ENCODE measurements at regions not wholly inside any gene's neighbourhood (a gene's known extent, or its start where the extent isn't known, plus 50 kb on each side); places are given as distances from the start of the nearest gene placed in this dataset.

- Histone ChIP-seq H3K4me3 (no peak overlapping the region), H3K9me3 (ENCODE audit: control insufficient read depth in 4 of 4, insufficient read depth in 3 of 4, low read length in 3 of 4) (peaks cover 0 to 14% (median 0%) of the 10 kb centered on the region in 4 donors), H3K36me3 (ENCODE audit: control insufficient read depth in 4 of 4, insufficient read depth in 4 of 4, low read length in 4 of 4) (no peaks in the 10 kb centered on the region), H3K27ac (ENCODE audit: low read depth in 1 of 2, low read length in 1 of 2) (no peak overlapping the region), H3K27me3 (ENCODE audit: control insufficient read depth in 3 of 3, insufficient read depth in 3 of 3, low read length in 2 of 3) (peaks cover 0 to 2% (median 0%) of the 10 kb centered on the region in 3 donors), H3K9ac (ENCODE audit: insufficient read depth in 1 of 2, low read length in 2 of 2) (no peak overlapping the region), H3K4me1 (ENCODE audit: control insufficient read depth in 5 of 5, insufficient read depth in 5 of 5, low read length in 5 of 5) (no peaks in the 10 kb centered on the region)
- ATAC-seq (ENCODE audit: insufficient read depth, low FRiP score) (no peak), DNase-seq (no peak)
- TF ChIP-seq CTCF (IDR thresholded peaks at IDR 0.05; ENCODE audit: control extremely low read depth, extremely low read depth) = no peak
- WGBS, 2 donors = 78 to 79% methylated on average over 7 of the region's 7 CpGs
These were observed 334.1 kb downstream of the SHANK2 start for GRCh38 chr11:70918242-70918641.

GRCh38 chr11:70921804-70922203, 330.6 kb downstream of the SHANK2 start:
- Histone ChIP-seq H3K9me3 (ENCODE audit: control insufficient read depth in 4 of 4, insufficient read depth in 3 of 4, low read length in 3 of 4) (peaks cover 0 to 14% (median 4%) of the 10 kb centered on the region in 4 donors), H3K4me3 (no peak overlapping the region), H3K9ac (ENCODE audit: insufficient read depth in 1 of 2, low read length in 2 of 2) (no peak overlapping the region), H3K36me3 (ENCODE audit: control insufficient read depth in 4 of 4, insufficient read depth in 4 of 4, low read length in 4 of 4) (no peaks in the 10 kb centered on the region), H3K27ac (ENCODE audit: low read depth in 1 of 2, low read length in 1 of 2) (no peak overlapping the region), H3K27me3 (ENCODE audit: control insufficient read depth in 3 of 3, insufficient read depth in 3 of 3, low read length in 2 of 3) (no peaks in the 10 kb centered on the region), H3K4me1 (ENCODE audit: control insufficient read depth in 5 of 5, insufficient read depth in 5 of 5, low read length in 5 of 5) (no peaks in the 10 kb centered on the region)
- DNase-seq (no peak), ATAC-seq (ENCODE audit: insufficient read depth, low FRiP score) (no peak)
- TF ChIP-seq CTCF (IDR thresholded peaks at IDR 0.05; ENCODE audit: control extremely low read depth, extremely low read depth) = no peak
- 95 to 97% methylated on average over 4 of the region's 4 CpGs for WGBS, 2 donors

GRCh38 chr11:70924108-70924507, 328.3 kb downstream of the SHANK2 start:
- 90 to 94% methylated on average over 8 of the region's 8 CpGs for WGBS, 2 donors
- Histone ChIP-seq H3K9me3 (ENCODE audit: control insufficient read depth in 4 of 4, insufficient read depth in 3 of 4, low read length in 3 of 4) (peaks cover 0 to 11% (median 5%) of the 10 kb centered on the region in 4 donors), H3K4me1 (ENCODE audit: control insufficient read depth in 5 of 5, insufficient read depth in 5 of 5, low read length in 5 of 5) (no peaks in the 10 kb centered on the region), H3K27me3 (ENCODE audit: control insufficient read depth in 3 of 3, insufficient read depth in 3 of 3, low read length in 2 of 3) (no peaks in the 10 kb centered on the region), H3K36me3 (ENCODE audit: control insufficient read depth in 4 of 4, insufficient read depth in 4 of 4, low read length in 4 of 4) (no peaks in the 10 kb centered on the region), H3K4me3 (no peak overlapping the region), H3K9ac (ENCODE audit: insufficient read depth in 1 of 2, low read length in 2 of 2) (no peak overlapping the region), H3K27ac (ENCODE audit: low read depth in 1 of 2, low read length in 1 of 2) (no peak overlapping the region)
- TF ChIP-seq CTCF (IDR thresholded peaks at IDR 0.05; ENCODE audit: control extremely low read depth, extremely low read depth) = no peak
- no peak for DNase-seq
- ATAC-seq (ENCODE audit: insufficient read depth, low FRiP score) = no peak

GRCh38 chr11:70925238-70925637, 327.1 kb downstream of the SHANK2 start:
- ATAC-seq (ENCODE audit: insufficient read depth, low FRiP score) (no peak), DNase-seq (no peak)
- Histone ChIP-seq H3K27me3 (ENCODE audit: control insufficient read depth in 3 of 3, insufficient read depth in 3 of 3, low read length in 2 of 3) (no peaks in the 10 kb centered on the region), H3K36me3 (ENCODE audit: control insufficient read depth in 4 of 4, insufficient read depth in 4 of 4, low read length in 4 of 4) (no peaks in the 10 kb centered on the region), H3K4me1 (ENCODE audit: control insufficient read depth in 5 of 5, insufficient read depth in 5 of 5, low read length in 5 of 5) (no peaks in the 10 kb centered on the region), H3K4me3 (no peak overlapping the region), H3K27ac (ENCODE audit: low read depth in 1 of 2, low read length in 1 of 2) (no peak overlapping the region), H3K9ac (ENCODE audit: insufficient read depth in 1 of 2, low read length in 2 of 2) (no peak overlapping the region), H3K9me3 (ENCODE audit: control insufficient read depth in 4 of 4, insufficient read depth in 3 of 4, low read length in 3 of 4) (peaks cover 0 to 19% (median 5%) of the 10 kb centered on the region in 4 donors)
- TF ChIP-seq CTCF (IDR thresholded peaks at IDR 0.05; ENCODE audit: control extremely low read depth, extremely low read depth) = no peak
- WGBS, 2 donors = 75 to 83% methylated on average over 3 of the region's 3 CpGs

Measured in lung (tissue), 11 donors.